Glutamatergic neuron (in vitro differentiated cells): ENCODE measurements at regions not wholly inside any gene's neighbourhood (a gene's known extent, or its start where the extent isn't known, plus 50 kb on each side); places are given as distances from the start of the nearest gene placed in this dataset.

Source experiments
- DNase-seq: peaks from one replicate; pipeline ENCODE4 v3.0.0; 2022
- H3K27ac Mint-ChIP-seq: one replicate; pipeline ENCODE4 v1.8.0; 2020; ENCODE audit warnings: mild to moderate bottlenecking, mixed read lengths, inconsistent platforms; ENCODE audit not compliant: unreplicated experiment
- H3K27me3 Mint-ChIP-seq: one replicate; pipeline ENCODE4 v1.8.0; 2020; ENCODE audit warnings: mild to moderate bottlenecking, moderate library complexity, mixed read lengths, inconsistent platforms; ENCODE audit not compliant: unreplicated experiment
- H3K36me3 Mint-ChIP-seq: one replicate; pipeline ENCODE4 v1.8.0; 2020; ENCODE audit warnings: mild to moderate bottlenecking, mixed read lengths, inconsistent platforms; ENCODE audit not compliant: unreplicated experiment
- H3K4me1 Mint-ChIP-seq: one replicate; pipeline ENCODE4 v1.8.0; 2020; ENCODE audit warnings: mild to moderate bottlenecking, low read depth, mixed read lengths, inconsistent platforms; ENCODE audit not compliant: unreplicated experiment
- H3K4me3 Mint-ChIP-seq: one replicate; pipeline ENCODE4 v1.8.0; 2020; ENCODE audit warnings: mild to moderate bottlenecking, mixed read lengths, inconsistent platforms; ENCODE audit not compliant: unreplicated experiment
- H3K9me3 Mint-ChIP-seq: one replicate; pipeline ENCODE4 v1.8.0; 2020; ENCODE audit warnings: mild to moderate bottlenecking, moderate library complexity, mixed read lengths, inconsistent platforms; ENCODE audit not compliant: unreplicated experiment
- TF ChIP-seq, protein P1 (sequence below): fragments of 200-600 bp; sonication (generic); IDR thresholded peaks from one replicate; pipeline ENCODE4 v1.5.0; 2021; ENCODE audit not compliant: partially characterized antibody, unreplicated experiment

DNA sequence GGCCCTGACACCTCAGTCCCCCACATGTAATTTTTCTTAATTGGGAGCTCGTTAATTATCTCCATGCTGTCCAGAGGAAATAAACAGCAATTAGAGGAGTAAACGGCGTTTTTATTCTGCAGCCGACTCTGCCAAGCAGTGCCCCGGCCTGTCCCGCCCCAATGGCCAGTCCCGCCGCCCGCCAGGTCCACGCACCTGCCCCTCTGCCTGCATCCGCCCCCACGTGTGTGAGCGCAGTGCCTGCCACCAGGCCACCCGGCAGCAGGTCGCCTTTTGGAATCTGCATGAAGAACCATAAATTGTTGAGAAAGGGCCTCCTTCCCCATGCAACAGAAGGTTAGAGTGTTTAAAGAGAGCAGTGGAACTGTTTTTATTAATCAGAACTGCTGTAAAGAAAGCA is 87.5 kb upstream of the LINGO1 start:
- no peak for DNase-seq
- peaks cover 5% of the 10 kb centered on the region for H3K9me3 Mint-ChIP-seq
- TF ChIP-seq, protein P1, sequence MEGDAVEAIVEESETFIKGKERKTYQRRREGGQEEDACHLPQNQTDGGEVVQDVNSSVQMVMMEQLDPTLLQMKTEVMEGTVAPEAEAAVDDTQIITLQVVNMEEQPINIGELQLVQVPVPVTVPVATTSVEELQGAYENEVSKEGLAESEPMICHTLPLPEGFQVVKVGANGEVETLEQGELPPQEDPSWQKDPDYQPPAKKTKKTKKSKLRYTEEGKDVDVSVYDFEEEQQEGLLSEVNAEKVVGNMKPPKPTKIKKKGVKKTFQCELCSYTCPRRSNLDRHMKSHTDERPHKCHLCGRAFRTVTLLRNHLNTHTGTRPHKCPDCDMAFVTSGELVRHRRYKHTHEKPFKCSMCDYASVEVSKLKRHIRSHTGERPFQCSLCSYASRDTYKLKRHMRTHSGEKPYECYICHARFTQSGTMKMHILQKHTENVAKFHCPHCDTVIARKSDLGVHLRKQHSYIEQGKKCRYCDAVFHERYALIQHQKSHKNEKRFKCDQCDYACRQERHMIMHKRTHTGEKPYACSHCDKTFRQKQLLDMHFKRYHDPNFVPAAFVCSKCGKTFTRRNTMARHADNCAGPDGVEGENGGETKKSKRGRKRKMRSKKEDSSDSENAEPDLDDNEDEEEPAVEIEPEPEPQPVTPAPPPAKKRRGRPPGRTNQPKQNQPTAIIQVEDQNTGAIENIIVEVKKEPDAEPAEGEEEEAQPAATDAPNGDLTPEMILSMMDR: no peak
- H3K27ac Mint-ChIP-seq: no peak overlapping the region
- H3K4me1 Mint-ChIP-seq: peaks cover 8% of the 10 kb centered on the region
- no peaks in the 10 kb centered on the region for H3K36me3 Mint-ChIP-seq
- H3K27me3 Mint-ChIP-seq: peaks cover 9% of the 10 kb centered on the region
- H3K4me3 Mint-ChIP-seq: no peak overlapping the region

DNA sequence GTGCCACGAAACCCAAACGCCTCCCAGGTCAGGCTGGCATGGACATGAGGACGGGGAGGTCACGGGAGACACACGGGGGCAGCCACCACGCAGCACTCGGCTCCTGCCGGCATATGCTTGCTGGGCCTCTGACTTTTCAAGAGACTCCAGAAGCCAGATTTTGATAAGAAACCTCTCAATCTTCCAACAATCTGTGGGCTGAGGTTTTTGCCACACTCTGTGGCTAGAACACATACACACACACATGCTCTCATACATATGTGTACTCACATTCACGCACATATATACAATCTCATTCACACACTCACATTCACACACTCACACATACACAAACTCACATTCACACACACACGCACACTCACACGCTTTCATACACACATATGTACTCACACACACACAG is 86.7 kb upstream of the LINGO1 start:
- H3K9me3 Mint-ChIP-seq: peaks cover 7% of the 10 kb centered on the region
- H3K4me3 Mint-ChIP-seq: no peak overlapping the region
- no peak for DNase-seq
- peaks cover 9% of the 10 kb centered on the region for H3K27me3 Mint-ChIP-seq
- no peak overlapping the region for H3K27ac Mint-ChIP-seq
- no peaks in the 10 kb centered on the region for H3K36me3 Mint-ChIP-seq
- H3K4me1 Mint-ChIP-seq: peaks cover 11% of the 10 kb centered on the region
- TF ChIP-seq, protein P1: no peak

DNA sequence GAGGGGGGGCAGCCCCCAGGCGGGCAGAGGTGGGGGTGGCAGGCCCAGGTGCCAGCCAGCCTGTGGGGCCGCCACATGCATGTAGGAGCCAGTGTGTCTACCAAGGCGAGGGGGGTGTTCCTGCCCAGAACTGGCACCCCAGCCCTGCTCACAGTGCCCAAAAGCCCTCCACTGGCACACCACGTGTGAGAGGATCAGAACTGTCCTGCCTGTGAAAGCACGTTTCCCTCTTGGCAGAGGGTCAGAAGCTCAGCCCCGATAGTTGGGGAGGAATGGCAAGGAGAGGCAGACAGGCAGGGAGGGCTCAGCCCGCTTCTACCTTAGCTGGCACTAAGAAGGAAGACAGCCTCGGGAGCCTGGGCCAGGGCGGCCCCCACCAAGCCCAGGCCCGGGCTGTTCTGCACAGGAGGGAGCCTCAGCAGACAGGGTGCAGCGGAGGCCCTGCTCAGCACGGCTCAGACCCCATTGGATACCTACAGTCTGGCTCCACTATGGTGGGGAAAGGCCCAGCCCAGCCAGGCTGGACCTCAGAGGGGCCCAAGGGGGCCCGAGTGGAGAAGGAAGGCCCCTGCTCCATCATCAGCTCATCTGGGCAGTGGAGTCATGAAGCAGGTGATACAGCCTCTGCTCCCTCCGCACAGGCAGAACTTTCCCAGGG is 84.8 kb upstream of the LINGO1 start:
- peaks cover 11% of the 10 kb centered on the region for H3K4me1 Mint-ChIP-seq
- H3K9me3 Mint-ChIP-seq: peaks cover 7% of the 10 kb centered on the region
- TF ChIP-seq, protein P1: no peak
- peaks cover 11% of the 10 kb centered on the region for H3K27me3 Mint-ChIP-seq
- no peak for DNase-seq
- H3K27ac Mint-ChIP-seq: no peak overlapping the region
- H3K4me3 Mint-ChIP-seq: no peak overlapping the region
- H3K36me3 Mint-ChIP-seq: no peaks in the 10 kb centered on the region

DNA sequence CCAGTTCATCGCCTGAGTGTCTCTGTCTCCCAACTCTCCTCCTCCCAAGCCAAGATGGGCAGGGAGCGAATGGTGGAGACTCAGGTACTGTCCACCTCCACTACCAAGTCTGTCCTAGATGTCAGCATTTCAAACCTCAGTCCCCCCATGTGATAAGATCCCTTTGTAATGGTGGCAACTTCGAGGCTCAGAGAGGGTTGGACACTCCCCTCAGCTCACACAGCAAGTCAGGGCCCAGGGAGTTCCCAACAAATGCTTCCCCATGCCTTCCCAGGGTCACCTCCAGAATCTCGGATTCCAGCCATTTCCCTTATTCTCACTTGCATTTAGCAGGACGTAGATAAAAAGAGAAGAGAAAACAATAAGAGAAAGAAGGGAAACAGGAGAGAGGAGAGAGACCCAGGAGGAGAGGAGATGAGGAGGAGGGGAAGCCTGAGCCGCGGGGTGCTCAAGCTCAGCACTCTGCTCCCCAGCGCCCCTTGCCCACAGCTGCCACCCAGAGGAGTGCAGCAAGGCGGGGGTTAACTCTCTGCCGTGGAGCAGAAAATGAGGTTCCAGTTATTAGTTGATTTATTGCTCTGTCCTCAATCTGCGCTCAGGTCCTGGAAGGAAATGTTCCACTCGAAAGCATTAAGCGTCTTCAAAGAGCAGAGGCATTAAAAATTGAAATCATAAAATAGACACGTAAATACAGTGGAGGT is 84.1 kb upstream of the LINGO1 start:
- Mint-ChIP-seq H3K4me3 (no peak overlapping the region), H3K27ac (peak overlapping the region; percentile 22), H3K4me1 (peaks cover 11% of the 10 kb centered on the region), H3K9me3 (peaks cover 6% of the 10 kb centered on the region), H3K36me3 (no peaks in the 10 kb centered on the region), H3K27me3 (peaks cover 13% of the 10 kb centered on the region)
- TF ChIP-seq, protein P1: no peak
- no peak for DNase-seq

DNA sequence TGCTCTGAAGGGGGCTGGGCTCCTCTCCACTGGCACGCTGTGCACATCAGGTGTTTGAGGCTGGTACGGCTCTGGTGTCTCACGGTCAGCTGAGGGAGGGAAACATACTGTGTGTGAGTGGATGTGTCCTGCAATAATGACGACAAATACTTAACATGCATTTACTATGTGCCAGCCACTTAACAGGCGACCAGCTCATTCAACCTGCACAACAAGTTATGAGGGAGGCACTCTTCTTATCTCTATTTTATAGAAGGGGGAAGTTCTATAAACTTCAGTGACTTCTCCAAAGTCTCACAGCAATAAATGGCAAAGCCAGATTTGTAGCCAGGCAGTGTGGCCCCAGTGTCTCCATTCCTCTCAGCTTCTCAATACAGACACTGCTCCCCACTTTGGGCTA is 83.1 kb upstream of the LINGO1 start:
- DNase-seq: no peak
- Mint-ChIP-seq H3K4me1 (peaks cover 10% of the 10 kb centered on the region), H3K36me3 (no peaks in the 10 kb centered on the region), H3K27me3 (peaks cover 12% of the 10 kb centered on the region), H3K4me3 (no peak overlapping the region), H3K27ac (no peak overlapping the region), H3K9me3 (peaks cover 8% of the 10 kb centered on the region)
- TF ChIP-seq, protein P1: no peak
